Head of caudate nucleus (tissue), 42 donors: ENCODE measurements at regions not wholly inside any gene's neighbourhood (a gene's known extent, or its start where the extent isn't known, plus 50 kb on each side); places are given as distances from the start of the nearest gene placed in this dataset.
"Not testable (repeated sequence)": the region's sequence is repeated elsewhere in the genome, so short reads cannot be mapped to it uniquely, and the experiment has no call there.

Experiments used
- DNase-seq, 42 donors: peaks; one replicate each; pipeline versions ENCODE4 v3.0.0 to v3.0.0-alpha.2; 2020 to 2021; ENCODE audit warnings: mixed read lengths in 7 of 42
- intact Hi-C: fragments of 100-400 bp; cut with DNase I; formaldehyde crosslinking; loops from one replicate; pipeline ENCODE4 v1.15.0; 2022

- DNase-seq, intact Hi-C loops: not testable (repeated sequence)
Observed at GRCh38 chr15:22134941-22135566, 54.7 kb downstream of the OR4M2 start.

- DNase-seq, intact Hi-C loops: not testable (repeated sequence)
Observed at GRCh38 chr15:22137572-22137971, 57.2 kb downstream of the OR4M2 start.

GRCh38 chr15:22141106-22141505 lies 60.8 kb downstream of the OR4M2 start:
- intact Hi-C loops, DNase-seq: not testable (repeated sequence)

- DNase-seq, intact Hi-C loops: not testable (repeated sequence)
Observed at GRCh38 chr15:22148109-22148508, 67.8 kb downstream of the OR4M2 start.

GRCh38 chr15:22158243-22158642 lies 77.9 kb downstream of the OR4M2 start:
- DNase-seq: not testable (repeated sequence)

GRCh38 chr15:22160283-22160682 lies 80.0 kb downstream of the OR4M2 start:
- intact Hi-C loops, DNase-seq: not testable (repeated sequence)

More at GRCh38 chr15:22158243-22158642, 77.9 kb downstream of the OR4M2 start:
- intact Hi-C loops: not testable (repeated sequence)

- DNase-seq, intact Hi-C loops: not testable (repeated sequence)
Observed at GRCh38 chr15:22160741-22161140, 80.4 kb downstream of the OR4M2 start.

GRCh38 chr15:22161398-22161797 lies 81.1 kb downstream of the OR4M2 start:
- DNase-seq, intact Hi-C loops: not testable (repeated sequence)

GRCh38 chr15:22163715-22164114 lies 83.4 kb downstream of the OR4M2 start:
- intact Hi-C loops, DNase-seq: not testable (repeated sequence)

- intact Hi-C loops, DNase-seq: not testable (repeated sequence)
Observed at GRCh38 chr15:22167521-22167920, 87.2 kb downstream of the OR4M2 start.

- DNase-seq, intact Hi-C loops: not testable (repeated sequence)
Observed at GRCh38 chr15:22173029-22173998, 93.0 kb downstream of the OR4M2 start.

- DNase-seq, intact Hi-C loops: not testable (repeated sequence)
Observed at GRCh38 chr15:22174088-22174487, 93.8 kb downstream of the OR4M2 start.

- intact Hi-C loops: not testable (repeated sequence)
Observed at GRCh38 chr15:22177965-22178364, 97.6 kb downstream of the OR4M2 start.

GRCh38 chr15:22178438-22178837 lies 98.1 kb downstream of the OR4M2 start:
- intact Hi-C loops, DNase-seq: not testable (repeated sequence)

More at GRCh38 chr15:22177965-22178364, 97.6 kb downstream of the OR4M2 start:
- not testable (repeated sequence) for DNase-seq

GRCh38 chr15:22179043-22179442 lies 98.7 kb downstream of the OR4M2 start:
- intact Hi-C loops: not testable (repeated sequence)

GRCh38 chr15:22180611-22181010 lies 100.3 kb downstream of the OR4M2 start:
- DNase-seq, intact Hi-C loops: not testable (repeated sequence)

More at GRCh38 chr15:22179043-22179442, 98.7 kb downstream of the OR4M2 start:
- not testable (repeated sequence) for DNase-seq

- DNase-seq, intact Hi-C loops: not testable (repeated sequence)
Observed at GRCh38 chr15:22184678-22185077, 104.4 kb downstream of the OR4M2 start.

- DNase-seq, intact Hi-C loops: not testable (repeated sequence)
Observed at GRCh38 chr15:22186846-22187532, 106.7 kb downstream of the OR4M2 start.

GRCh38 chr15:22191818-22192217 lies 111.5 kb downstream of the OR4M2 start:
- intact Hi-C loops: not testable (repeated sequence)
- DNase-seq: peak in 4 of 42 donors; percentile 2 to 34 (median 12)
